ENCODE measurements at regions not wholly inside any gene's neighbourhood (a gene's known extent, or its start where the extent isn't known, plus 50 kb on each side); places are given as distances from the start of the nearest gene placed in this dataset.

- Histone ChIP-seq H3K4me2 (ENCODE audit: low read length) (no peak overlapping the region), H3K9ac (no peak overlapping the region), H3K27me3 (ENCODE audit: control insufficient read depth, insufficient read depth, low read length) (no peaks in the 10 kb centered on the region), H3K79me2 (no peaks in the 10 kb centered on the region), H3K27ac (no peak overlapping the region), H3K36me3 (ENCODE audit: control insufficient read depth, insufficient read depth, low read length) (no peaks in the 10 kb centered on the region), H3K9me3 (ENCODE audit: control insufficient read depth, low read length) (no peaks in the 10 kb centered on the region), H3K4me3 (ENCODE audit: low read depth, low read length) (no peak overlapping the region), H3K4me1 (no peaks in the 10 kb centered on the region), H2AFZ (no peak overlapping the region)
- no peak for TF ChIP-seq CTCF (IDR thresholded peaks at IDR 0.05)
These were observed 617.8 kb upstream of the RAB6C start for GRCh38 chr2:129361688-129362087.

GRCh38 chr2:129366263-129366662 lies 613.2 kb upstream of the RAB6C start:
- Histone ChIP-seq H3K27ac (no peak overlapping the region), H3K4me1 (no peaks in the 10 kb centered on the region), H3K36me3 (ENCODE audit: control insufficient read depth, insufficient read depth, low read length) (no peaks in the 10 kb centered on the region), H3K79me2 (no peaks in the 10 kb centered on the region), H3K27me3 (ENCODE audit: control insufficient read depth, insufficient read depth, low read length) (no peaks in the 10 kb centered on the region), H3K4me3 (ENCODE audit: low read depth, low read length) (no peak overlapping the region), H2AFZ (no peak overlapping the region), H3K9me3 (ENCODE audit: control insufficient read depth, low read length) (no peaks in the 10 kb centered on the region), H3K4me2 (ENCODE audit: low read length) (no peak overlapping the region), H3K9ac (no peak overlapping the region)
- TF ChIP-seq CTCF (IDR thresholded peaks at IDR 0.05) = no peak

GRCh38 chr2:129367107-129367506 lies 612.4 kb upstream of the RAB6C start:
- no peaks in the 10 kb centered on the region for H3K79me2 ChIP-seq
- H3K27ac ChIP-seq = no peak overlapping the region
- H3K4me1 ChIP-seq = no peaks in the 10 kb centered on the region
- H2AFZ ChIP-seq = no peak overlapping the region
- H3K36me3 ChIP-seq (ENCODE audit: control insufficient read depth, insufficient read depth, low read length) = no peaks in the 10 kb centered on the region
- no peak overlapping the region for H3K4me2 ChIP-seq (ENCODE audit: low read length)
- H3K9me3 ChIP-seq (ENCODE audit: control insufficient read depth, low read length) = no peaks in the 10 kb centered on the region
- TF ChIP-seq CTCF (IDR thresholded peaks at IDR 0.05) = no peak
- no peak overlapping the region for H3K4me3 ChIP-seq (ENCODE audit: low read depth, low read length)
- no peak overlapping the region for H3K9ac ChIP-seq
- no peaks in the 10 kb centered on the region for H3K27me3 ChIP-seq (ENCODE audit: control insufficient read depth, insufficient read depth, low read length)

- no peak overlapping the region for H3K27ac ChIP-seq
- H2AFZ ChIP-seq = no peak overlapping the region
- no peaks in the 10 kb centered on the region for H3K9me3 ChIP-seq (ENCODE audit: control insufficient read depth, low read length)
- no peak for TF ChIP-seq CTCF (IDR thresholded peaks at IDR 0.05)
- no peaks in the 10 kb centered on the region for H3K79me2 ChIP-seq
- H3K4me3 ChIP-seq (ENCODE audit: low read depth, low read length) = no peak overlapping the region
- H3K4me1 ChIP-seq = no peaks in the 10 kb centered on the region
- H3K36me3 ChIP-seq (ENCODE audit: control insufficient read depth, insufficient read depth, low read length) = no peaks in the 10 kb centered on the region
- no peak overlapping the region for H3K9ac ChIP-seq
- no peak overlapping the region for H3K4me2 ChIP-seq (ENCODE audit: low read length)
- H3K27me3 ChIP-seq (ENCODE audit: control insufficient read depth, insufficient read depth, low read length) = no peaks in the 10 kb centered on the region
These were observed 610.0 kb upstream of the RAB6C start for GRCh38 chr2:129369437-129369836.

GRCh38 chr2:129374452-129374851 lies 605.0 kb upstream of the RAB6C start:
- H3K36me3 ChIP-seq (ENCODE audit: control insufficient read depth, insufficient read depth, low read length) = no peaks in the 10 kb centered on the region
- H3K4me2 ChIP-seq (ENCODE audit: low read length) = no peak overlapping the region
- H3K27ac ChIP-seq = no peak overlapping the region
- no peak overlapping the region for H3K4me3 ChIP-seq (ENCODE audit: low read depth, low read length)
- no peaks in the 10 kb centered on the region for H3K79me2 ChIP-seq
- no peaks in the 10 kb centered on the region for H3K9me3 ChIP-seq (ENCODE audit: control insufficient read depth, low read length)
- no peak overlapping the region for H2AFZ ChIP-seq
- H3K4me1 ChIP-seq = no peaks in the 10 kb centered on the region
- no peak for TF ChIP-seq CTCF (IDR thresholded peaks at IDR 0.05)
- no peaks in the 10 kb centered on the region for H3K27me3 ChIP-seq (ENCODE audit: control insufficient read depth, insufficient read depth, low read length)
- no peak overlapping the region for H3K9ac ChIP-seq

All from parathyroid adenoma (tissue), 2 donors.